ENCODE measurements at regions not wholly inside any gene's neighbourhood (a gene's known extent, or its start where the extent isn't known, plus 50 kb on each side); places are given as distances from the start of the nearest gene placed in this dataset.

DNA sequence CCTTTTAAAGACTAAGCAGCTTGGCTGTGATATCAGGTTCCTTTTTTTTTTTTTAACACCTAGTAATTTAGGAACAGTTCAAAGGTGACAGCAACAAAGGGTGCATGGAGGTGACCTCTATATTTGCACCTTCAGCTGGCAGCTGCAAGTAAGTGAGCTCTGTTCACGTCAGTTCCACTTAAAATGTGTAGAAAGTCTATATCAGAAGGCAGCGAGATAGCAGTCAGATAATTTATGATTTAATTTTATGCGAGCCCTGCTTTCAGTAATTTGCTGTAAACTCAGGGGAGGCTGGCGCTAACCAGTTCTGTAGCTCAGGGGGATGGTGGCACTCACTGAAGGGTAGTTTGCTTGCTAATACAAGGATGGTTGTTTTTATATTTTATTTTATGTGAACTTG is 602.8 kb upstream of the MMS22L start:
- intact Hi-C loops (cut with DNase I) = no loop called here
- DNase-seq (ENCODE audit: low spot score in 2 of 2) = no peak

GRCh38 chr6:97901531-97901930 is 618.5 kb upstream of the MMS22L start:
- Histone ChIP-seq H3K4me3 (no peak overlapping the region), H3K9me3 (no peaks in the 10 kb centered on the region), H3K27ac (no peak overlapping the region), H3K27me3 (no peaks in the 10 kb centered on the region), H3K4me1 (no peaks in the 10 kb centered on the region), H3K36me3 (no peaks in the 10 kb centered on the region)
- intact Hi-C loops (cut with DNase I) = no loop called here
- TF ChIP-seq CTCF (IDR thresholded peaks at IDR 0.05) = no peak
- no peak for DNase-seq (ENCODE audit: low spot score in 2 of 2)

More for the DNA sequence above, 602.8 kb upstream of the MMS22L start:
- TF ChIP-seq CTCF (IDR thresholded peaks at IDR 0.05) = no peak
- Histone ChIP-seq H3K9me3 (no peaks in the 10 kb centered on the region), H3K27me3 (no peaks in the 10 kb centered on the region), H3K36me3 (no peaks in the 10 kb centered on the region), H3K4me3 (no peak overlapping the region), H3K27ac (no peak overlapping the region), H3K4me1 (no peaks in the 10 kb centered on the region)

DNA sequence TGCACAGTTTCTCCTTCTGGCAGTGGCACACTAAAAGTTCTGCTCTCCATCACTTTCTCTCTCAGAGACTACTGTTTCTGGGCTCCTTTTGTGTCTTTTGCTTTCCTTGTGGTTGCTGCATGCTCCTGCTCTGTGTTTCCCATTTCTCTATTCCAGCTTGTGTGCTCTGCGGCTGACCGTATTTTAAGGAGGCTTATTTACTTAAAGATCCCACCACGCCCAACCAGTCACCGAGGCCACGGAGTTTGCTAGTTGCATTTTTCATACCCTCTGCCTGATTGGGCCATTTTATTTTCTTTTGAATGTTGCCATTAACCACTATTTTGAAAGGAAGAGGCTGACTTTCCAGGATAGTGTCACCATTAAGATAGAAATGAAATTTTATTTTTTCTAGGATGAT is 626.4 kb upstream of the MMS22L start:
- Histone ChIP-seq H3K9me3 (no peaks in the 10 kb centered on the region), H3K4me3 (no peak overlapping the region), H3K27me3 (no peaks in the 10 kb centered on the region), H3K36me3 (no peaks in the 10 kb centered on the region), H3K27ac (no peak overlapping the region), H3K4me1 (no peaks in the 10 kb centered on the region)
- no peak for DNase-seq (ENCODE audit: low spot score in 2 of 2)
- intact Hi-C loops (cut with DNase I) = no loop called here
- TF ChIP-seq CTCF (IDR thresholded peaks at IDR 0.05) = no peak

DNA sequence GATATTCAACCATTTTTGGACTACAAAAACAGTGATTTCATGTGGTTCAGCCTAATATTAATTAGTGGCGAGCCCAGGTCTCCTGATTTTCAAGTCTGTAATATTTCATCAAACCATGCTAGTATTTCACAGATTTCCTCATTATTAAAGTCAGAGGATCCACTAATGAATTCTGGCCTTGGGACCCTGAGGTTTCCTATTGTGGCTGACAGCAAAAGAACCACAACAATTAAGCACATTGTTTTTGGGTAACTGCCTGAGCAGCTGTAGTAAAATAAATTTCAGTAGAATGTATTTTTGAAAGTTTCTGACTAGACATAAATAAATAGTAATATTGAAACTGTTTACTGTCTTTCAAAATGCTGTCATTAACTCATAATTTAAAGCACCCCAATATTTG is 630.7 kb upstream of the MMS22L start:
- no peak for DNase-seq (ENCODE audit: low spot score in 2 of 2)
- H3K27me3 ChIP-seq = no peaks in the 10 kb centered on the region
- intact Hi-C loops (cut with DNase I) = no loop called here
- H3K36me3 ChIP-seq = no peaks in the 10 kb centered on the region
- no peaks in the 10 kb centered on the region for H3K4me1 ChIP-seq
- H3K4me3 ChIP-seq = no peak overlapping the region
- no peaks in the 10 kb centered on the region for H3K9me3 ChIP-seq
- no peak for TF ChIP-seq CTCF (IDR thresholded peaks at IDR 0.05)
- no peak overlapping the region for H3K27ac ChIP-seq

- no peak overlapping the region for H3K27ac ChIP-seq
- H3K27me3 ChIP-seq = no peaks in the 10 kb centered on the region
- H3K4me1 ChIP-seq = no peaks in the 10 kb centered on the region
- H3K36me3 ChIP-seq = no peaks in the 10 kb centered on the region
- H3K4me3 ChIP-seq = no peak overlapping the region
- TF ChIP-seq CTCF (IDR thresholded peaks at IDR 0.05) = no peak
- intact Hi-C loops (cut with DNase I) = no loop called here
- DNase-seq (ENCODE audit: low spot score in 2 of 2) = no peak
- H3K9me3 ChIP-seq = no peaks in the 10 kb centered on the region
These were observed 631.9 kb upstream of the MMS22L start for GRCh38 chr6:97914912-97915311.

- Histone ChIP-seq H3K27me3 (no peaks in the 10 kb centered on the region), H3K27ac (no peak overlapping the region), H3K4me3 (no peak overlapping the region), H3K36me3 (no peaks in the 10 kb centered on the region), H3K4me1 (no peaks in the 10 kb centered on the region), H3K9me3 (no peaks in the 10 kb centered on the region)
- intact Hi-C loops (cut with DNase I) = no loop called here
- no peak for TF ChIP-seq CTCF (IDR thresholded peaks at IDR 0.05)
- no peak for DNase-seq (ENCODE audit: low spot score in 2 of 2)
These were observed 632.5 kb upstream of the MMS22L start for GRCh38 chr6:97915537-97915936.
